ENCODE measurements at regions not wholly inside any gene's neighbourhood (a gene's known extent, or its start where the extent isn't known, plus 50 kb on each side); places are given as distances from the start of the nearest gene placed in this dataset.

DNA sequence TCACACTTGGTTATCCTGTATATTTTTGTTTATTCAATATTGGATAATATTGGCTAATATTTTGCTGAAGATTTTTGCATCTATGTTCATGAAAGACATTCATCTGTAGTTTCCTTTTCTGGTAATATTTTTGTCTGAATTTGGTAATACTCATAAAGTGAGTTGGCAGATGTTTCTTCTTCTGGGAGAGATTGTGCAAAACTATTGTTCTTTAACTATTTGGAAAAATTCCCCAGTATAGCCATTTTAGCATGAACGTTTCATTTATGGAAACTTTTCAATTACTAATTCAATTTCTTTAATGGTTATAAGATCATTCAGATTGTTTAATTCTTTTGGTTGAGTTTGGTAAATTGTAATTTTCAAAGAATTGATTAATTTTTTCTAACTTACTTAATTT is 560.8 kb upstream of the FZD8 start:
- TF ChIP-seq, protein P1, sequence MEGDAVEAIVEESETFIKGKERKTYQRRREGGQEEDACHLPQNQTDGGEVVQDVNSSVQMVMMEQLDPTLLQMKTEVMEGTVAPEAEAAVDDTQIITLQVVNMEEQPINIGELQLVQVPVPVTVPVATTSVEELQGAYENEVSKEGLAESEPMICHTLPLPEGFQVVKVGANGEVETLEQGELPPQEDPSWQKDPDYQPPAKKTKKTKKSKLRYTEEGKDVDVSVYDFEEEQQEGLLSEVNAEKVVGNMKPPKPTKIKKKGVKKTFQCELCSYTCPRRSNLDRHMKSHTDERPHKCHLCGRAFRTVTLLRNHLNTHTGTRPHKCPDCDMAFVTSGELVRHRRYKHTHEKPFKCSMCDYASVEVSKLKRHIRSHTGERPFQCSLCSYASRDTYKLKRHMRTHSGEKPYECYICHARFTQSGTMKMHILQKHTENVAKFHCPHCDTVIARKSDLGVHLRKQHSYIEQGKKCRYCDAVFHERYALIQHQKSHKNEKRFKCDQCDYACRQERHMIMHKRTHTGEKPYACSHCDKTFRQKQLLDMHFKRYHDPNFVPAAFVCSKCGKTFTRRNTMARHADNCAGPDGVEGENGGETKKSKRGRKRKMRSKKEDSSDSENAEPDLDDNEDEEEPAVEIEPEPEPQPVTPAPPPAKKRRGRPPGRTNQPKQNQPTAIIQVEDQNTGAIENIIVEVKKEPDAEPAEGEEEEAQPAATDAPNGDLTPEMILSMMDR (IDR thresholded peaks at IDR 0.05 in 2 of 3, conservative IDR thresholded peaks at IDR 0.05 in 1 of 3; ENCODE audit: control insufficient read depth in 2 of 3, extremely low read depth in 1 of 3, insufficient read depth in 1 of 3, low read depth in 3 of 3, low read length in 3 of 3), result no peak
- TF ChIP-seq MEF2A (IDR thresholded peaks at IDR 0.05; ENCODE audit: insufficient read depth, low read depth, low read length), result no peak
- TF ChIP-seq, protein P2, sequence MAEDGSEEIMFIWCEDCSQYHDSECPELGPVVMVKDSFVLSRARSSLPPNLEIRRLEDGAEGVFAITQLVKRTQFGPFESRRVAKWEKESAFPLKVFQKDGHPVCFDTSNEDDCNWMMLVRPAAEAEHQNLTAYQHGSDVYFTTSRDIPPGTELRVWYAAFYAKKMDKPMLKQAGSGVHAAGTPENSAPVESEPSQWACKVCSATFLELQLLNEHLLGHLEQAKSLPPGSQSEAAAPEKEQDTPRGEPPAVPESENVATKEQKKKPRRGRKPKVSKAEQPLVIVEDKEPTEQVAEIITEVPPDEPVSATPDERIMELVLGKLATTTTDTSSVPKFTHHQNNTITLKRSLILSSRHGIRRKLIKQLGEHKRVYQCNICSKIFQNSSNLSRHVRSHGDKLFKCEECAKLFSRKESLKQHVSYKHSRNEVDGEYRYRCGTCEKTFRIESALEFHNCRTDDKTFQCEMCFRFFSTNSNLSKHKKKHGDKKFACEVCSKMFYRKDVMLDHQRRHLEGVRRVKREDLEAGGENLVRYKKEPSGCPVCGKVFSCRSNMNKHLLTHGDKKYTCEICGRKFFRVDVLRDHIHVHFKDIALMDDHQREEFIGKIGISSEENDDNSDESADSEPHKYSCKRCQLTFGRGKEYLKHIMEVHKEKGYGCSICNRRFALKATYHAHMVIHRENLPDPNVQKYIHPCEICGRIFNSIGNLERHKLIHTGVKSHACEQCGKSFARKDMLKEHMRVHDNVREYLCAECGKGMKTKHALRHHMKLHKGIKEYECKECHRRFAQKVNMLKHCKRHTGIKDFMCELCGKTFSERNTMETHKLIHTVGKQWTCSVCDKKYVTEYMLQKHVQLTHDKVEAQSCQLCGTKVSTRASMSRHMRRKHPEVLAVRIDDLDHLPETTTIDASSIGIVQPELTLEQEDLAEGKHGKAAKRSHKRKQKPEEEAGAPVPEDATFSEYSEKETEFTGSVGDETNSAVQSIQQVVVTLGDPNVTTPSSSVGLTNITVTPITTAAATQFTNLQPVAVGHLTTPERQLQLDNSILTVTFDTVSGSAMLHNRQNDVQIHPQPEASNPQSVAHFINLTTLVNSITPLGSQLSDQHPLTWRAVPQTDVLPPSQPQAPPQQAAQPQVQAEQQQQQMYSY (CRISPR knock-in tag; IDR thresholded peaks at IDR 0.05), result no peak
- TF ChIP-seq MXI1 (IDR thresholded peaks at IDR 0.05; ENCODE audit: low read depth, low read length), result no peak
- TF ChIP-seq EZH2 (IDR thresholded peaks at IDR 0.05; ENCODE audit: borderline replicate concordance, control insufficient read depth, low read depth, low read length), result no peak
- TF ChIP-seq POLR2A (IDR thresholded peaks at IDR 0.05; ENCODE audit: low read depth, low read length), result no peak
- TF ChIP-seq, protein P3, sequence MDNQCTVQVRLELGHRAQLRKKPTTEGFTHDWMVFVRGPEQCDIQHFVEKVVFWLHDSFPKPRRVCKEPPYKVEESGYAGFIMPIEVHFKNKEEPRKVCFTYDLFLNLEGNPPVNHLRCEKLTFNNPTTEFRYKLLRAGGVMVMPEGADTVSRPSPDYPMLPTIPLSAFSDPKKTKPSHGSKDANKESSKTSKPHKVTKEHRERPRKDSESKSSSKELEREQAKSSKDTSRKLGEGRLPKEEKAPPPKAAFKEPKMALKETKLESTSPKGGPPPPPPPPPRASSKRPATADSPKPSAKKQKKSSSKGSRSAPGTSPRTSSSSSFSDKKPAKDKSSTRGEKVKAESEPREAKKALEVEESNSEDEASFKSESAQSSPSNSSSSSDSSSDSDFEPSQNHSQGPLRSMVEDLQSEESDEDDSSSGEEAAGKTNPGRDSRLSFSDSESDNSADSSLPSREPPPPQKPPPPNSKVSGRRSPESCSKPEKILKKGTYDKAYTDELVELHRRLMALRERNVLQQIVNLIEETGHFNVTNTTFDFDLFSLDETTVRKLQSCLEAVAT (IDR thresholded peaks at IDR 0.05), result no peak
- TF ChIP-seq, protein P4, sequence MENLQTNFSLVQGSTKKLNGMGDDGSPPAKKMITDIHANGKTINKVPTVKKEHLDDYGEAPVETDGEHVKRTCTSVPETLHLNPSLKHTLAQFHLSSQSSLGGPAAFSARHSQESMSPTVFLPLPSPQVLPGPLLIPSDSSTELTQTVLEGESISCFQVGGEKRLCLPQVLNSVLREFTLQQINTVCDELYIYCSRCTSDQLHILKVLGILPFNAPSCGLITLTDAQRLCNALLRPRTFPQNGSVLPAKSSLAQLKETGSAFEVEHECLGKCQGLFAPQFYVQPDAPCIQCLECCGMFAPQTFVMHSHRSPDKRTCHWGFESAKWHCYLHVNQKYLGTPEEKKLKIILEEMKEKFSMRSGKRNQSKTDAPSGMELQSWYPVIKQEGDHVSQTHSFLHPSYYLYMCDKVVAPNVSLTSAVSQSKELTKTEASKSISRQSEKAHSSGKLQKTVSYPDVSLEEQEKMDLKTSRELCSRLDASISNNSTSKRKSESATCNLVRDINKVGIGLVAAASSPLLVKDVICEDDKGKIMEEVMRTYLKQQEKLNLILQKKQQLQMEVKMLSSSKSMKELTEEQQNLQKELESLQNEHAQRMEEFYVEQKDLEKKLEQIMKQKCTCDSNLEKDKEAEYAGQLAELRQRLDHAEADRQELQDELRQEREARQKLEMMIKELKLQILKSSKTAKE (IDR thresholded peaks at IDR 0.05; ENCODE audit: low read depth, poor library complexity, severe bottlenecking), result no peak
- TF ChIP-seq ZNF274 (IDR thresholded peaks at IDR 0.05; ENCODE audit: insufficient read depth, insufficient read length), result no peak
- TF ChIP-seq, protein P5, sequence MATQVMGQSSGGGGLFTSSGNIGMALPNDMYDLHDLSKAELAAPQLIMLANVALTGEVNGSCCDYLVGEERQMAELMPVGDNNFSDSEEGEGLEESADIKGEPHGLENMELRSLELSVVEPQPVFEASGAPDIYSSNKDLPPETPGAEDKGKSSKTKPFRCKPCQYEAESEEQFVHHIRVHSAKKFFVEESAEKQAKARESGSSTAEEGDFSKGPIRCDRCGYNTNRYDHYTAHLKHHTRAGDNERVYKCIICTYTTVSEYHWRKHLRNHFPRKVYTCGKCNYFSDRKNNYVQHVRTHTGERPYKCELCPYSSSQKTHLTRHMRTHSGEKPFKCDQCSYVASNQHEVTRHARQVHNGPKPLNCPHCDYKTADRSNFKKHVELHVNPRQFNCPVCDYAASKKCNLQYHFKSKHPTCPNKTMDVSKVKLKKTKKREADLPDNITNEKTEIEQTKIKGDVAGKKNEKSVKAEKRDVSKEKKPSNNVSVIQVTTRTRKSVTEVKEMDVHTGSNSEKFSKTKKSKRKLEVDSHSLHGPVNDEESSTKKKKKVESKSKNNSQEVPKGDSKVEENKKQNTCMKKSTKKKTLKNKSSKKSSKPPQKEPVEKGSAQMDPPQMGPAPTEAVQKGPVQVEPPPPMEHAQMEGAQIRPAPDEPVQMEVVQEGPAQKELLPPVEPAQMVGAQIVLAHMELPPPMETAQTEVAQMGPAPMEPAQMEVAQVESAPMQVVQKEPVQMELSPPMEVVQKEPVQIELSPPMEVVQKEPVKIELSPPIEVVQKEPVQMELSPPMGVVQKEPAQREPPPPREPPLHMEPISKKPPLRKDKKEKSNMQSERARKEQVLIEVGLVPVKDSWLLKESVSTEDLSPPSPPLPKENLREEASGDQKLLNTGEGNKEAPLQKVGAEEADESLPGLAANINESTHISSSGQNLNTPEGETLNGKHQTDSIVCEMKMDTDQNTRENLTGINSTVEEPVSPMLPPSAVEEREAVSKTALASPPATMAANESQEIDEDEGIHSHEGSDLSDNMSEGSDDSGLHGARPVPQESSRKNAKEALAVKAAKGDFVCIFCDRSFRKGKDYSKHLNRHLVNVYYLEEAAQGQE (IDR thresholded peaks at IDR 0.05; ENCODE audit: low read depth, low read length), result no peak
- TF ChIP-seq, protein P6, sequence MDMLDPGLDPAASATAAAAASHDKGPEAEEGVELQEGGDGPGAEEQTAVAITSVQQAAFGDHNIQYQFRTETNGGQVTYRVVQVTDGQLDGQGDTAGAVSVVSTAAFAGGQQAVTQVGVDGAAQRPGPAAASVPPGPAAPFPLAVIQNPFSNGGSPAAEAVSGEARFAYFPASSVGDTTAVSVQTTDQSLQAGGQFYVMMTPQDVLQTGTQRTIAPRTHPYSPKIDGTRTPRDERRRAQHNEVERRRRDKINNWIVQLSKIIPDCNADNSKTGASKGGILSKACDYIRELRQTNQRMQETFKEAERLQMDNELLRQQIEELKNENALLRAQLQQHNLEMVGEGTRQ (IDR thresholded peaks at IDR 0.05; ENCODE audit: borderline replicate concordance, low read depth, low read length), result no peak
